NCI-H345 treated with DMSO at 0.1 percent for 48 hours (cell line): ENCODE measurements at regions not wholly inside any gene's neighbourhood (a gene's known extent, or its start where the extent isn't known, plus 50 kb on each side); places are given as distances from the start of the nearest gene placed in this dataset.

Experiments
- DNase-seq: peaks from one replicate; lab custom pipeline; 2025; ENCODE audit not compliant: unreplicated experiment; lab: John Stamatoyannopoulos, UW

DNA sequence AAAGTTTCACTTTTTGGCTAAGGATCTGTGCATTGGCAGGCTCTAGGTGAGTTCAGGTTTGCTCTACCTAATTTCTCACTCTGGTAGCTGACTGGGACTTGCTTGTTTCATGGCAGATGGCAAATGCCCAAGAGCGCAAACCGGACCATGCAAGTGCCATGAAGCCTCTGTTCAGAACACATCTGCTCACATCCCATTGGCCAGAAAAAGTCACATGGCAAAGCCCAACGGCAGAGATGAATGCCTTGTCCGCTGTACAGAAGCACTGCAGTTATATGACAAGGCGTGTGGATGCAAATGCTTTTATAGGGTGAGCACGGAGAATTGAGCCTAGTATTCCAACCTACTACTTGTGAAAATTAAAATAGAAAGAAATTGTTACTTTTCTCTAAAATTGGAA lies 202.2 kb upstream of the HMGA2 start:
- DNase-seq = no peak

GRCh38 chr12:65623507-65623906 lies 200.8 kb upstream of the HMGA2 start:
- no peak for DNase-seq

DNA sequence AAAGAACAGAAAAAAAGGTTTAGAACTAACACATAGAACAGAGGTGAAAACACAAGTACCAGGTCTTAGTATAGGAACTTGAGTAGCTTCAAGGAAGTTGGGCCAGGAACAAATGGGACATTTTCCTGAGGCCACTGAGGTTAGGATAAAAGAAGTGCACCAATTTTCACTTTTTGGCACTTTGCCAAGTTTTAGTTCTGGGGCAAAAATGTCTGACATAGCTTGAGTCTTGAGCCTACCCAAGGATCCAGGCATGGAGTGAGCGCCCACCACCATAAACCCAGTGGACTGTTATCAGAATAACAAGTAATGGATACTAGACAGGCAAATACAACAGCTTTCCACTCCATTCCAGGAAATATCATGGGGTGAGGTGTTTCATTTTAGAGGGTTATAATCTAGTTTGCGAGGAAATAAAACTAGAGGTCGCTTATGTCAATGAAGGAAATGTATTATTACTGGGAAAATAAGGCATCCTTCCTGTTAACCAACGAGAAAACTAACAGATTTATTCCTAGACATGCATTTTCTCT lies 199.7 kb upstream of the HMGA2 start:
- DNase-seq = no peak

DNA sequence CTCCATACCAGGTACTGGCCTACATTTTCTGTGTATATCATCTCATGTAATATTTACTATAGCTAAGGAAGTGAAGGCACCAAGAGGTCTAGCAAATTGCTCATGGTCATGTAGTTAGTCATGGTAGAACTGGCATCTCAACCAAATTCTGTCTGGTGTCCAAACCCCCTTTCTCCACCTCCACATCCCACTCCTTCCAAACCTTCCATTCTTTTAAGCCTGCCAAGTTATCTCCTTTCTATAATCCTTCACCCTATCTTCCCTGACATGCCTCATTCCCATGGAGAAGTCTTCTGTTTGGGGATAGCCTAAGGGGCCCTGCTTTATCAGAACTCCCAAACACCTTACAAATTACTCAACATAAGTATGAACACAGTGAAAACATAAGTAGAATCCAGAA lies 196.2 kb upstream of the HMGA2 start:
- DNase-seq = no peak

DNA sequence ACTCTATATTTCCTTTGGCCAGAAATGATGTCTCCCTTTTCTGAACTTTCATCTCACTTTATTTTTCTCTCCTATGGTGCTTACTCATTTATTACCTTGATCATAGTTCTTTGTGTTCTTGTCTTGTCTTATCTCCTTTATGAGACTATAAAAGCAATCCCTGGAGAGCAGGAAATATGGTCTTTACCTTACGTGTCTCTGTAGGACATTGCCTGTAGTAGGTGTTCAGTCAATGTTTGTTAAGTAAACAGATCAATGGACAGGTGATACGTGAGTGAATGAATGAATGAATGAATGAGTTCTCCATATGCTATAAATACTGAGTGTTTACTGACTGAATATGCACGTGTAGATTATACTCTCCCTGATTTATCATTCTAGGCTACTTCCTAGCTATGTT lies 193.7 kb upstream of the HMGA2 start:
- no peak for DNase-seq

DNA sequence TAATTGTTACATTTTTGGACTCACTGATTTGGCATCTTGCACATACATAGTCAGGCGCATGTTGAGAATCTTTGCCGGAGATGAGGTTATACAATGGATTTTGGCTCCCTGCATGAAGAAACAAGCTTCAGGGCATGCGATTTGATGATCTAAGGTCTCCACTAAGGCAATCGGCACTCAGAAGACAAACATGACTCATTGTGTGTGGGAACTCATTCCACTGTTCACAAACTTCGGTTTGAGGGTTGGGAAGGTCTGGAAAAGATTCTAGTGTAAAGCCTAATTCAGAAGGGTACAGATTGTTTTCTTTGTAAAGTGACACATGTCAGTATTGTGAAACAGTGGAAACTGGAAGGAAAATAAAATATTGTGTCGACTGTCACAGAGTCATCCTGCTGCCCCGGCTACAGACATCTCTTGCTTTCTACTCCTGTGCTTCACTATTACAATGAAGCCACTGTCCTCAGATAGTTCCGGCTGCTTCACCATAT lies 192.6 kb upstream of the HMGA2 start:
- no peak for DNase-seq

- no peak for DNase-seq
Measured at GRCh38 chr12:65632131-65632855, 192.0 kb upstream of the HMGA2 start.

DNA sequence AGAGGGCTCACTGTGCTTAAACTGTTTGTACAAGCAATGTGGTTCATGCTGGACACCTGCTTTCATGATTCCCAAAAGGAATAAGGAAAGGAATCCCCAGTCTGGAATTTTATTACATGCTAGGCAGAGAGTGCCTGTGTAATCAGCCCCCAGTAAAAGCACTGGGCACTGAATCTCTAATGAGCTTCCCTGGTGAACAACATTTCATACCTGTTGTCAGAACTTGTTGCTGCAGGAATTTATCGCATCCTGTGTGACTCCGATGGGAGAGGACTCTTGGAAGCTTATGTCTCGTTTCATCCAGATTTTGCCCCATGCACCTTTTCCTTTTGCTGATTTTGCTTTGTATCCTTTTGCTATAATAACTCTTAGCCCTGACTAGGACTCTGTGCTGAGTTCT lies 190.2 kb upstream of the HMGA2 start:
- no peak for DNase-seq

DNA sequence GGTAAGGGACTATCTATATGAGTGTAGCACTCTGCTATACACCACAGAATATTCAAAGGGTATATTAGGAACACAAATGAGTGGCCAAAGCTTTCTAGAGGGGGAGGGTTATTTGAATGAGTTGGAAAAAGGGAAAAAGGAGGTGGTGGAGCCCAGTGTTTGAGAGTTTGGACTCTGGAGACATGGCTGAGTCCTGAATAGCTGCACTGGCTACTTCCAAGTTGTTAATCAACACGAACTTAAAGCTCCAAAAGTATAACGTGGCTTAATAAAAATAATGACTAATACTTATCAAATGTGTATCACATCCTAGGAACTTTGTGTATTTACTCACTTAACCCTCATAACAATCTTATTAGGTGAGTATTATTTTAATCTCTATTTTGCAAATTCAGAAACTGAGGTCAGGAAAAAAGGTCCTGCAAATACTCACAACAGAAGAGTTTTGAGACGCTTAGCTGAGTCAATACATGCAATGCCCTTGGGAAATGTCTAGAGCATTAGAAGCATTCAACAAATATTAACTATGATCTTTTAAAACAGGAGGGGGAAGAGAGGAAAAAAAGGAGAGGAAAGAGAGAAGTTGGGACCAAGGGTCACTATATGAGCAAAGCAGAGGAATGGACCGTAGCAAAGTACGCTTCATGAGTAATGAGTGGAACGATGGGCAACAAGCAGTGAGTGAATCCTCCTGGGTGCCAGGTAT lies 189.5 kb upstream of the HMGA2 start:
- no peak for DNase-seq

- DNase-seq = no peak
Measured at GRCh38 chr12:65636436-65636835, 187.8 kb upstream of the HMGA2 start.

- no peak for DNase-seq
Measured at GRCh38 chr12:65637150-65637549, 187.1 kb upstream of the HMGA2 start.

GRCh38 chr12:65637774-65638173 lies 186.5 kb upstream of the HMGA2 start:
- no peak for DNase-seq

DNA sequence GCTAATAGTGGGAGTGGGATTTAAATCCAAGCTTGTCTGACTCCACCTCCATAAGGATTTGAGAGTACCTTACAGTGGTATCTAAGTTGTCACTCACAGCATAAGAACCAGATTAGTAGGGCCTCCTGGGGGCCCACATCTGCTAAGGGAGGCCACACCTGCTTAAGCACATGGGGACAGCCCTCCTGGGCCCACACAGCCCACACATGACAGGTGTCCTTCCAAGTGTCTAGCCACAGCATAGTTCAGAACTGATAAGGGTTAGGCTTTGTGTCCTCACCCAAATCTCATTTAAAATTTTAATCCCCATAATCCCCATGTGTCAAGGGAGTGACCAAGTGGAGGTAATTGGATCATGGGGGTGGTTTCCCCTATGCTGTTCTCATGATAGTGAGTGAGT lies 186.0 kb upstream of the HMGA2 start:
- no peak for DNase-seq

DNA sequence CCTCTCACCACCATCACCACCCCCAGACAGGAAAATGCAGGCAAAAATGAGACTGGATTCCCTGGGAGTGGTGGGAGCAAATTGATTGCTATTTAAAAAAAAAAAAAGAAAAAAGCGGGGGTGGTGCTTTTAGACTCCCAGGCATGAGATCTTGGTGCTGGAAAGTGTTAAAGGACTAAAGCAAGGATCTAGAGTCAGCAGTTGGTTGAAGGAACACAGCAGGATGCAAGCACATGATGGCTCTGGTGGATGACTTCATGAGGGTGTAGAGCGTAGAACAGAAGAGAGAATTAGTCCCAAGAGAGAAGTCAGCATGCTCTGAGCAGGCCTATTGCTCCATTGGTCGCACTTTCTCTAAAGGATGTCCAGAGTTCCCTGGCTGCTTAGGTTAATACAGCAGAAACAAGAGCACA lies 183.8 kb upstream of the HMGA2 start:
- DNase-seq = no peak

DNA sequence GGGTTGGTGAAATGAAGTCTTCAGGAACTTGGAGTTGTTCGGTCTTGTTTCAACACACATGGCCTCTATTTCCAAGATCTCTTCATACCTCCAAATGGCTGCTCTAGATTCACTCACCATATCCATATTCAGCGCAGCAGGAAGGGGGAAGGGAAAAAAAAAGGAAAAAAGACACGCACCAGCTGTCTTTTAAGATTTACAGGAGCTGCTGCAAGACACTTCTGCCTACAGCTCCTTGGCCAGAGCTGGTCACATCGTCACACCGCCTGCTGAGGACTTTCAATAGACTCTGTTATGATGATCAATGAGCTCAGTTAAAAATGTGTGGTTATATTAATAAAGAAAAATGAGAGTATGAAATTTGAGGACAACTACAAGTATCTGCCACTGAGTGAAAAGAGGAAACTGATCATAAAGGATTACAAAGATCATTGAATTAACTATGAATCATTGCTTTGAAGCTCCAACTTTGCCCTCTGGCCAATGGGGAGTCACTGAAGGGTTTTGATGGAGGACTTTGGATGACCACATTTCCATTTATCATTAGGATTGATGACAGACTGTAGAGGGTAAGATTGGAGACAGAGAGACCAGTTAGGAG lies 182.1 kb upstream of the HMGA2 start:
- DNase-seq = no peak

DNA sequence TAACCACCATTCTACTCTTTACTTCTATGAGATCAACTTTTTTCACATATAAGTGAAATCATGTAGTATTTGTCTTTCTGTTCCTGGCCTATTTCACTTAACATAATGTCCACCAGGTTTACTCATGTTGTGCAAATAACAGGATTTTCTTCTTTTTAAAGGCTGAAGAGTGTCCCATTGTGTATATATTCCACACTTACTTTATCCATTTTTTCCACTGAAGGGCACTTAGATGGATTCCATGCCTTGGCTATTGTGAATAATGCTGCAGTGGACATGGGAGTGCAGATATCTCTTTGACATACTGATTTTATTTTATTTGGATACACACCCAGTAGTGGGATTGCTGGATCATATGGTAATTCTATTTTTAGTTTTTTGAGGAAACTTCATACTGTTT lies 181.1 kb upstream of the HMGA2 start:
- DNase-seq = no peak

- no peak for DNase-seq
Measured at GRCh38 chr12:65643595-65644386, 180.5 kb upstream of the HMGA2 start.

DNA sequence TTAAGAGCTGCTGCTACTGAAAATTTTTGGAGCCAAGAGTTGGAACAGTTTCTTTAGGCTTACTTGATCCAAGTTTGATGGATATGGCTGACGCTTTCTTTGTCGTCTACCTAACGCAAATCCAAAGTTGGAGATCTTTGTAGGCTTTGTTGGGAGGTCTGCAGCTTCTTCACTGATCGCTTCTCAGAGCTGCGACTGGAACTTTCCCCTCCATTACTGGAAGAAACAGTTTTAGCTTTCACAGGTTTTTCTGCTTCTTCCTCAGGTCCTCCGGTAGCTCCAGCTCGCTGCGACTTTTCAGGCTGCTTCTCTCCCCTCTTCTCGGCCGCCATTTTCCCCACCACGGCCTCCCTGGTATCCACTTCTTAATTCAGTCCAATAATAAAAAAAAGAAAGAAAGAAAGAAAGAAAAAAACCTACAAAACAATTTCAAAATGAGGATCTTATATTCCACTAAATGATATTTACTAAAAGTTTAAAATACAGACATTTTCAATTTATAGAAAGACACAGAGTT lies 178.1 kb upstream of the HMGA2 start:
- DNase-seq = no peak

- no peak for DNase-seq
Measured at GRCh38 chr12:65647074-65647473, 177.2 kb upstream of the HMGA2 start.

DNA sequence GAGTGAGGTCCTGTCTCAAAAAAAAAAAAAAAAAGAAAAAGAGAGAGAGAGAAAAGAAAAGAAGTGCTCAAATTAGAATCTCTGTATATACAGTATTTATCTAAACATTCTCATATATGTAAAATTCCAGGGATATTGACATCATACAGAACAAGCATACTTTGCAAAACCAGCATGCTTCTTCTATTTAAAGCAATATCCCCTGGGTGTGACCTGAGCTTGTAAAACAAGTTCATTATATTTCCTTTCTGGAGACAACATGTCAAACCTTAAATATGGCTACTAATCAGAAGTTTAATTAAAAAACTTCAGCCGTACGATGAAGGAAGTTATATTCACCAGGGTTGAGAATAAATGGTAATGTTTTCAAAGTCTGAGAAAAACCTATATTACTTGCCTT lies 175.8 kb upstream of the HMGA2 start:
- DNase-seq = no peak

- DNase-seq = no peak
Measured at GRCh38 chr12:65649126-65649525, 175.2 kb upstream of the HMGA2 start.
